HCT116 (cell line): ENCODE measurements at regions not wholly inside any gene's neighbourhood (a gene's known extent, or its start where the extent isn't known, plus 50 kb on each side); places are given as distances from the start of the nearest gene placed in this dataset.

Experiments
- ATAC-seq: fragments of 200-7000 bp; cut with Tn5 transposase; 2 replicates; pipeline ENCODE4 v1.9.1; 2020; ENCODE audit warnings: mild to moderate bottlenecking, moderate library complexity
- BruUV-seq: library from RNA; stranded (reverse); fragments of 400-500 nt; replicated peaks from 2 replicates; lab custom pipeline; 2021; lab: Mats Ljungman, UMichigan
- CTCF ChIA-PET: fragments of 300-600 bp; sonication (Branson Sonifier 250); formaldehyde crosslinking; loops from one replicate; lab custom pipeline; 2021; ENCODE audit warnings: antibody characterized with exemption; lab: Charles Lee
- POLR2A ChIA-PET: fragments of 300-600, 350-600 bp; sonication (Branson Sonifier 250); formaldehyde crosslinking; loops from one replicate; lab custom pipeline; 2021; ENCODE audit warnings: antibody characterized with exemption; lab: Charles Lee
- RAD21 ChIA-PET, 2 experiments: fragments of 300-600 bp; sonication (Branson Sonifier 250); formaldehyde crosslinking; loops; one replicate each; lab custom pipeline; 2023; ENCODE audit warnings: low total read pairs in 2 of 2; ENCODE audit not compliant: uncharacterized antibody in 2 of 2, unreplicated experiment in 2 of 2, low non-redundant PET in 1 of 2; lab: Charles Lee
- DNase-seq: peaks from one replicate; pipeline ENCODE4 v3.0.0-alpha.2; 2010; ENCODE audit warnings: low read depth, low spot score
- H2AFZ ChIP-seq: fragments of 200-600 bp; shearing (Covaris generic), sonication (generic); 2 replicates; pipeline ENCODE4 v1.6.1; 2017; ENCODE audit warnings: low read depth, mixed run types, mixed read lengths, antibody characterized with exemption, low read length; ENCODE audit not compliant: poor library complexity, severe bottlenecking
- H3K27ac ChIP-seq: 2 replicates; pipeline ENCODE4 v1.5.1; 2012; ENCODE audit warnings: low read depth, low read length
- H3K27me3 ChIP-seq: fragments of 200-600 bp; sonication (generic); 2 replicates; pipeline ENCODE4 v1.6.1; 2016; ENCODE audit warnings: mixed run types, low read length, mixed read lengths; ENCODE audit not compliant: insufficient read depth
- H3K36me3 ChIP-seq, 2 experiments: fragments of 200-500 bp in 1 of 2; fragments of 200-600 bp in 1 of 2; sonication (Bioruptor generic) in 1 of 2; sonication (generic) in 1 of 2; 2 replicates each; pipeline versions ENCODE4 v1.5.1 to v1.6.1; 2014 to 2016; ENCODE audit warnings: low read length in 2 of 2, inconsistent platforms in 1 of 2, mixed read lengths in 1 of 2, mixed run types in 1 of 2; ENCODE audit not compliant: insufficient read depth in 2 of 2, control insufficient read depth in 1 of 2
- H3K4me1 ChIP-seq, 2 experiments: fragments of 200-600 bp in 1 of 2; sonication (generic) in 1 of 2; 2 replicates each; pipeline versions ENCODE4 v1.5.1 to v1.6.1; 2012 to 2017; ENCODE audit warnings: low read length in 2 of 2, inconsistent platforms in 1 of 2, mild to moderate bottlenecking in 1 of 2, mixed read lengths in 1 of 2, mixed run types in 1 of 2, moderate library complexity in 1 of 2; ENCODE audit not compliant: insufficient read depth in 2 of 2, control insufficient read depth in 1 of 2
- H3K4me2 ChIP-seq: fragments of 200-600 bp; sonication (generic); 2 replicates; pipeline ENCODE4 v1.6.1; 2017; ENCODE audit warnings: mixed run types, low read length, mixed read lengths
- H3K4me3 ChIP-seq, 2 experiments: fragments of 200-600 bp in 1 of 2; sonication (generic) in 1 of 2; replicated peaks in 1 of 2; 2 replicates each; pipeline ENCODE4 v1.5.1; 2011 to 2016; ENCODE audit warnings: low read length in 2 of 2, control low read depth in 1 of 2, low read depth in 1 of 2, mild to moderate bottlenecking in 1 of 2, mixed read lengths in 1 of 2, mixed run types in 1 of 2
- H3K79me2 ChIP-seq: fragments of 200-600 bp; sonication (generic); 2 replicates; pipeline ENCODE4 v1.6.1; 2017; ENCODE audit warnings: mild to moderate bottlenecking, mixed run types, low read length, moderate library complexity, mixed read lengths; ENCODE audit not compliant: insufficient read depth
- H3K9ac ChIP-seq: fragments of 200-600 bp; sonication (generic); 2 replicates; pipeline ENCODE4 v1.6.1; 2016; ENCODE audit warnings: low read length, mixed read lengths
- H3K9me2 ChIP-seq: fragments of 200-600 bp; sonication (generic), shearing (Covaris generic); 2 replicates; pipeline ENCODE4 v1.6.1; 2017; ENCODE audit warnings: mixed run types, mild to moderate bottlenecking, moderate library complexity; ENCODE audit not compliant: insufficient read depth
- H3K9me3 ChIP-seq, 2 experiments: fragments of 200-500 bp in 1 of 2; fragments of 200-600 bp in 1 of 2; sonication (Bioruptor generic) in 1 of 2; sonication (generic) in 1 of 2; 2 replicates each; pipeline ENCODE4 v1.6.1; 2014 to 2017; ENCODE audit warnings: low read length in 2 of 2, mixed read lengths in 2 of 2, inconsistent platforms in 1 of 2, low read depth in 1 of 2, mild to moderate bottlenecking in 1 of 2, mixed run types in 1 of 2, moderate library complexity in 1 of 2; ENCODE audit not compliant: control insufficient read depth in 1 of 2, insufficient read depth in 1 of 2
- H4K20me1 ChIP-seq: fragments of 200-600 bp; sonication (generic), shearing (Covaris generic); 2 replicates; pipeline ENCODE4 v1.6.1; 2017; ENCODE audit warnings: mixed run types, mild to moderate bottlenecking, moderate library complexity; ENCODE audit not compliant: insufficient read depth
- ATF3 ChIP-seq: IDR thresholded peaks from 2 replicates; pipeline ENCODE4 v1.6.1; 2012
- CBX3 ChIP-seq: IDR thresholded peaks from 2 replicates; pipeline ENCODE4 v1.6.1; 2012; ENCODE audit warnings: low read depth
- CEBPB ChIP-seq: IDR thresholded peaks from 2 replicates; pipeline ENCODE4 v1.6.1; 2012; ENCODE audit warnings: low read depth
- CTCF ChIP-seq, 3 experiments: fragments of 200-600 bp in 1 of 3; sonication (generic) in 1 of 3; IDR thresholded peaks in 2 of 3; conservative IDR thresholded peaks in 1 of 3; 2 replicates each; pipeline ENCODE4 v1.5.1; 2012 to 2017; ENCODE audit warnings: low read depth in 2 of 3, low read length in 2 of 3, antibody characterized with exemption in 1 of 3, borderline replicate concordance in 1 of 3, control low read depth in 1 of 3, mild to moderate bottlenecking in 1 of 3, mixed read lengths in 1 of 3, mixed run types in 1 of 3, moderate library complexity in 1 of 3; ENCODE audit not compliant: insufficient read depth in 1 of 3
- EGR1 ChIP-seq: IDR thresholded peaks from 2 replicates; pipeline ENCODE4 v1.6.1; 2012; ENCODE audit warnings: low read depth
- EZH2 ChIP-seq: fragments of 200-600 bp; sonication (generic); IDR thresholded peaks from 2 replicates; pipeline ENCODE4 v1.6.1; 2017; ENCODE audit warnings: antibody characterized with exemption, mixed run types
- EZH2phosphoT487 ChIP-seq: fragments of 200-600 bp; IDR thresholded peaks from 2 replicates; pipeline ENCODE4 v1.6.1; 2018; ENCODE audit warnings: antibody characterized with exemption, borderline replicate concordance
- FOSL1 ChIP-seq: IDR thresholded peaks from 2 replicates; pipeline ENCODE4 v1.6.1; 2012; ENCODE audit warnings: low read depth
- JUND ChIP-seq: IDR thresholded peaks from 2 replicates; pipeline ENCODE4 v1.6.1; 2012
- MAX ChIP-seq: IDR thresholded peaks from 2 replicates; pipeline ENCODE4 v1.6.1; 2012
- POLR2AphosphoS5 ChIP-seq: IDR thresholded peaks from 2 replicates; pipeline ENCODE4 v1.6.1; 2011; ENCODE audit warnings: mild to moderate bottlenecking, low read depth, low read length, moderate library complexity
- RAD21 ChIP-seq: IDR thresholded peaks from 2 replicates; pipeline ENCODE4 v1.6.1; 2012; ENCODE audit warnings: low read depth, mild to moderate bottlenecking
- TCF7L2 ChIP-seq: IDR thresholded peaks from 2 replicates; pipeline ENCODE4 v1.7.0; 2011; ENCODE audit warnings: borderline replicate concordance, inconsistent platforms; ENCODE audit not compliant: insufficient read depth, insufficient read length; ENCODE audit errors: extremely low read depth
- ZBTB33 ChIP-seq: IDR thresholded peaks from 2 replicates; pipeline ENCODE4 v1.6.1; 2011; ENCODE audit warnings: mild to moderate bottlenecking, low read length, moderate library complexity; ENCODE audit not compliant: insufficient replicate concordance; ENCODE audit errors: extremely low read depth
- ZNF274 ChIP-seq: fragments of 200-500 bp; sonication (Bioruptor generic); IDR thresholded peaks from 2 replicates; pipeline ENCODE4 v1.6.1; 2014; ENCODE audit warnings: mild to moderate bottlenecking, low read depth, low read length, inconsistent platforms
- intact Hi-C: fragments of 100-400 bp; cut with micrococcal nuclease; formaldehyde crosslinking; loops from 2 replicates; pipeline ENCODE4 v1.10.0; 2022

GRCh38 chr4:112736718-112737135 lies 99.8 kb downstream of the LARP7 start:
- CTCF ChIA-PET, result no interaction called here
- Histone ChIP-seq H3K4me1 (peaks cover 0 to 8% of the 10 kb centered on the region in 2 experiments; a peak in 1 of 4 replicates), H3K36me3 (no peaks in the 10 kb centered on the region), H3K9me2 (no peaks in the 10 kb centered on the region), H3K27ac (no peak overlapping the region), H2AFZ (no peak overlapping the region), H3K27me3 (no peaks in the 10 kb centered on the region), H3K9ac (no peak overlapping the region), H3K9me3 (no peaks in the 10 kb centered on the region), H3K4me3 (no peak overlapping the region), H4K20me1 (no peaks in the 10 kb centered on the region), H3K4me2 (no peak overlapping the region), H3K79me2 (no peaks in the 10 kb centered on the region)
- no peak for DNase-seq
- POLR2A ChIA-PET, result no interaction called here
- BruUV-seq, result no TSS peak
- intact Hi-C loops, result no loop called here
- ATAC-seq, result no peak
- no peak for TF ChIP-seq ZBTB33
- TF ChIP-seq POLR2AphosphoS5, result no peak
- TF ChIP-seq JUND, result no peak
- no peak for TF ChIP-seq EGR1
- no peak for TF ChIP-seq FOSL1
- no peak for TF ChIP-seq TCF7L2
- no peak for TF ChIP-seq ATF3
- RAD21 ChIA-PET, result no interaction called here

- H3K4me3 ChIP-seq, result no peak overlapping the region
- no peaks in the 10 kb centered on the region for H3K9me3 ChIP-seq
- H3K4me1 ChIP-seq, result peaks cover 0 to 8% of the 10 kb centered on the region in 2 experiments; a peak in 1 of 4 replicates
- no peak overlapping the region for H2AFZ ChIP-seq
- no peaks in the 10 kb centered on the region for H3K9me2 ChIP-seq
- ChIA-PET CTCF (no interaction called here), POLR2A (no interaction called here), RAD21 (no interaction called here)
- H3K27ac ChIP-seq, result no peak overlapping the region
- BruUV-seq, result no TSS peak
- H3K4me2 ChIP-seq, result no peak overlapping the region
- no peak for DNase-seq
- H3K79me2 ChIP-seq, result no peaks in the 10 kb centered on the region
- intact Hi-C loops, result no loop called here
- no peaks in the 10 kb centered on the region for H3K36me3 ChIP-seq
- no peaks in the 10 kb centered on the region for H4K20me1 ChIP-seq
- no peak overlapping the region for H3K9ac ChIP-seq
- no peaks in the 10 kb centered on the region for H3K27me3 ChIP-seq
- no peak for ATAC-seq
- no peak for TF ChIP-seq EZH2phosphoT487
- no peak for TF ChIP-seq ZBTB33
- no peak for TF ChIP-seq MAX
- TF ChIP-seq RAD21, result no peak
- no peak for TF ChIP-seq CBX3
- TF ChIP-seq EZH2, result no peak
- no peak for TF ChIP-seq ATF3
- TF ChIP-seq CTCF (IDR thresholded peaks at IDR 0.05 in 2 of 3, conservative IDR thresholded peaks at IDR 0.05 in 1 of 3; ENCODE audit: borderline replicate concordance in 1 of 3, insufficient read depth in 1 of 3, low read depth in 2 of 3, low read length in 2 of 3), result no peak
- TF ChIP-seq CEBPB, result no peak
- no peak for TF ChIP-seq ZNF274
Observed at GRCh38 chr4:112739442-112739841, 102.5 kb downstream of the LARP7 start.
